H1 (cell line): ENCODE measurements at regions not wholly inside any gene's neighbourhood (a gene's known extent, or its start where the extent isn't known, plus 50 kb on each side); places are given as distances from the start of the nearest gene placed in this dataset.

Source experiments
- BACH1 ChIP-seq: IDR thresholded peaks from 2 replicates; pipeline ENCODE4 v1.6.1; 2012; ENCODE audit warnings: low read length, improper control_type of control experiment
- CTCF ChIP-seq, 3 experiments: IDR thresholded peaks; 1 replicate in 2 of 3; 2 replicates in 1 of 3; pipeline versions ENCODE4 v1.5.1 to v1.6.1; 2011; ENCODE audit warnings: low read length in 3 of 3, mild to moderate bottlenecking in 3 of 3, inconsistent platforms in 2 of 3, low read depth in 1 of 3, moderate library complexity in 1 of 3; ENCODE audit not compliant: insufficient read depth in 1 of 3; ENCODE audit errors: control extremely low read depth in 1 of 3
- EP300 ChIP-seq, 2 experiments: IDR thresholded peaks; 1 replicate in 1 of 2; 2 replicates in 1 of 2; pipeline ENCODE4 v1.6.1; 2011 to 2012; ENCODE audit warnings: low read depth in 2 of 2, low read length in 2 of 2, mild to moderate bottlenecking in 2 of 2, borderline replicate concordance in 1 of 2, inconsistent platforms in 1 of 2, moderate library complexity in 1 of 2
- HDAC6 ChIP-seq: IDR thresholded peaks from one replicate; pipeline ENCODE4 v1.7.1; 2012; ENCODE audit warnings: low read depth, mild to moderate bottlenecking, inconsistent platforms, low read length, moderate library complexity
- YY1 ChIP-seq: IDR thresholded peaks from 2 replicates; pipeline ENCODE4 v1.6.1; 2011; ENCODE audit warnings: low read depth, mild to moderate bottlenecking, low read length

GRCh38 chr19:40936755-40937154 is 54.3 kb upstream of the CYP2B6 start:
- TF ChIP-seq CTCF (IDR thresholded peaks at IDR 0.05; ENCODE audit: control extremely low read depth in 1 of 3, insufficient read depth in 1 of 3, low read depth in 1 of 3, low read length in 3 of 3) (no peak), BACH1 (no peak), HDAC6 (no peak), YY1 (no peak), EP300 (IDR thresholded peaks at IDR 0.05; ENCODE audit: borderline replicate concordance in 1 of 2, low read depth in 2 of 2, low read length in 2 of 2) (no peak)
